ENCODE measurements at regions not wholly inside any gene's neighbourhood (a gene's known extent, or its start where the extent isn't known, plus 50 kb on each side); places are given as distances from the start of the nearest gene placed in this dataset.

GRCh38 chr7:96824686-96825085, 115.0 kb upstream of the SEM1 start (continued):
- TF ChIP-seq GABPA (IDR thresholded peaks at IDR 0.05 in 1 of 2, conservative IDR thresholded peaks at IDR 0.05 in 1 of 2) = no peak
- no peak for TF ChIP-seq RXRA (IDR thresholded peaks at IDR 0.05)
- TF ChIP-seq EGR1 (IDR thresholded peaks at IDR 0.05; ENCODE audit: low read depth in 2 of 2) = no peak
- TF ChIP-seq YY1 (IDR thresholded peaks at IDR 0.05) = no peak

DNA sequence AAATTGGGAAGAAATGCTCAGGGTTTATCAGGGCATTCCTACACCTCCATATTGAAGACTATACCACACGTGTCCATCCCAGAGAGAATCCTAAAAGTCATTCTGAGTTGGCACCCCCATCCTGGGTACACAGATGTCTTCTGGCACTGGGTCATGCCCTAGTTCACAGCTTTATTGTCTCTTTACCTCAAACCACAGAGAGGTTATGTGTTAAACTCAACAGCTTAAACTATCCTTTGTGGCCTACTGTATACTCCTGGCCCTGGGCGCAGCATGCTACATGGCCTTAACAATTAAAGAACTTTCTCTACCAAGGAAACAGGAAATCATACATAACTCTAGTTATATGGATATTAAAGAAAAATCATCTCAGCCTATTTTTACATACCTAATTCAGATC, 115.6 kb upstream of the SEM1 start:
- no peaks in the 10 kb centered on the region for H3K4me1 ChIP-seq (ENCODE audit: control insufficient read depth in 4 of 4, insufficient read depth in 4 of 4, low read length in 3 of 4)
- no peak overlapping the region for H3K9ac ChIP-seq (ENCODE audit: low read depth in 1 of 2, low read length in 2 of 2)
- TF ChIP-seq CTCF (IDR thresholded peaks at IDR 0.05; ENCODE audit: low read depth, low read length, missing input control) (no peak), SP1 (IDR thresholded peaks at IDR 0.05) (no peak), RXRA (IDR thresholded peaks at IDR 0.05) (no peak), NR2F2 (IDR thresholded peaks at IDR 0.05) (no peak), TAF1 (conservative IDR thresholded peaks at IDR 0.05) (no peak), HNF4A (conservative IDR thresholded peaks at IDR 0.05) (no peak), EGR1 (IDR thresholded peaks at IDR 0.05; ENCODE audit: low read depth in 2 of 2) (no peak), GABPA (IDR thresholded peaks at IDR 0.05 in 1 of 2, conservative IDR thresholded peaks at IDR 0.05 in 1 of 2) (no peak), RAD21 (IDR thresholded peaks at IDR 0.05) (no peak), FOXA2 (IDR thresholded peaks at IDR 0.05) (no peak), HNF4G (IDR thresholded peaks at IDR 0.05) (no peak), JUND (IDR thresholded peaks at IDR 0.05) (no peak), ATF3 (IDR thresholded peaks at IDR 0.05) (no peak), FOXA1 (IDR thresholded peaks at IDR 0.05) (no peak), YY1 (IDR thresholded peaks at IDR 0.05) (no peak)
- TF ChIP-seq, protein P1, sequence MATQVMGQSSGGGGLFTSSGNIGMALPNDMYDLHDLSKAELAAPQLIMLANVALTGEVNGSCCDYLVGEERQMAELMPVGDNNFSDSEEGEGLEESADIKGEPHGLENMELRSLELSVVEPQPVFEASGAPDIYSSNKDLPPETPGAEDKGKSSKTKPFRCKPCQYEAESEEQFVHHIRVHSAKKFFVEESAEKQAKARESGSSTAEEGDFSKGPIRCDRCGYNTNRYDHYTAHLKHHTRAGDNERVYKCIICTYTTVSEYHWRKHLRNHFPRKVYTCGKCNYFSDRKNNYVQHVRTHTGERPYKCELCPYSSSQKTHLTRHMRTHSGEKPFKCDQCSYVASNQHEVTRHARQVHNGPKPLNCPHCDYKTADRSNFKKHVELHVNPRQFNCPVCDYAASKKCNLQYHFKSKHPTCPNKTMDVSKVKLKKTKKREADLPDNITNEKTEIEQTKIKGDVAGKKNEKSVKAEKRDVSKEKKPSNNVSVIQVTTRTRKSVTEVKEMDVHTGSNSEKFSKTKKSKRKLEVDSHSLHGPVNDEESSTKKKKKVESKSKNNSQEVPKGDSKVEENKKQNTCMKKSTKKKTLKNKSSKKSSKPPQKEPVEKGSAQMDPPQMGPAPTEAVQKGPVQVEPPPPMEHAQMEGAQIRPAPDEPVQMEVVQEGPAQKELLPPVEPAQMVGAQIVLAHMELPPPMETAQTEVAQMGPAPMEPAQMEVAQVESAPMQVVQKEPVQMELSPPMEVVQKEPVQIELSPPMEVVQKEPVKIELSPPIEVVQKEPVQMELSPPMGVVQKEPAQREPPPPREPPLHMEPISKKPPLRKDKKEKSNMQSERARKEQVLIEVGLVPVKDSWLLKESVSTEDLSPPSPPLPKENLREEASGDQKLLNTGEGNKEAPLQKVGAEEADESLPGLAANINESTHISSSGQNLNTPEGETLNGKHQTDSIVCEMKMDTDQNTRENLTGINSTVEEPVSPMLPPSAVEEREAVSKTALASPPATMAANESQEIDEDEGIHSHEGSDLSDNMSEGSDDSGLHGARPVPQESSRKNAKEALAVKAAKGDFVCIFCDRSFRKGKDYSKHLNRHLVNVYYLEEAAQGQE (IDR thresholded peaks at IDR 0.05) = no peak
- TF ChIP-seq, protein P2, sequence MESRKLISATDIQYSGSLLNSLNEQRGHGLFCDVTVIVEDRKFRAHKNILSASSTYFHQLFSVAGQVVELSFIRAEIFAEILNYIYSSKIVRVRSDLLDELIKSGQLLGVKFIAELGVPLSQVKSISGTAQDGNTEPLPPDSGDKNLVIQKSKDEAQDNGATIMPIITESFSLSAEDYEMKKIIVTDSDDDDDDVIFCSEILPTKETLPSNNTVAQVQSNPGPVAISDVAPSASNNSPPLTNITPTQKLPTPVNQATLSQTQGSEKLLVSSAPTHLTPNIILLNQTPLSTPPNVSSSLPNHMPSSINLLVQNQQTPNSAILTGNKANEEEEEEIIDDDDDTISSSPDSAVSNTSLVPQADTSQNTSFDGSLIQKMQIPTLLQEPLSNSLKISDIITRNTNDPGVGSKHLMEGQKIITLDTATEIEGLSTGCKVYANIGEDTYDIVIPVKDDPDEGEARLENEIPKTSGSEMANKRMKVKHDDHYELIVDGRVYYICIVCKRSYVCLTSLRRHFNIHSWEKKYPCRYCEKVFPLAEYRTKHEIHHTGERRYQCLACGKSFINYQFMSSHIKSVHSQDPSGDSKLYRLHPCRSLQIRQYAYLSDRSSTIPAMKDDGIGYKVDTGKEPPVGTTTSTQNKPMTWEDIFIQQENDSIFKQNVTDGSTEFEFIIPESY (IDR thresholded peaks at IDR 0.05) = no peak
- TF ChIP-seq, protein P3, sequence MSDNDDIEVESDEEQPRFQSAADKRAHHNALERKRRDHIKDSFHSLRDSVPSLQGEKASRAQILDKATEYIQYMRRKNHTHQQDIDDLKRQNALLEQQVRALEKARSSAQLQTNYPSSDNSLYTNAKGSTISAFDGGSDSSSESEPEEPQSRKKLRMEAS (IDR thresholded peaks at IDR 0.05) = no peak
- H3K9me3 ChIP-seq (ENCODE audit: control insufficient read depth in 4 of 4, low read length in 3 of 4) = no peaks in the 10 kb centered on the region
- 90% methylated on average over 2 of the region's 2 CpGs for WGBS
- H3K27me3 ChIP-seq (ENCODE audit: control insufficient read depth in 4 of 4, insufficient read depth in 4 of 4, low read length in 3 of 4) = no peaks in the 10 kb centered on the region
- no peak overlapping the region for H3K27ac ChIP-seq (ENCODE audit: low read depth in 1 of 2, low read length in 2 of 2)
- DNase-seq (ENCODE audit: low spot score) = no peak
- no peaks in the 10 kb centered on the region for H3K36me3 ChIP-seq (ENCODE audit: control insufficient read depth in 4 of 4, insufficient read depth in 3 of 4, low read depth in 1 of 4, low read length in 3 of 4)
- H3K4me3 ChIP-seq (ENCODE audit: low read depth in 1 of 3, low read length in 3 of 3) = no peak overlapping the region
